Vagina (tissue), 2 donors: ENCODE measurements at regions not wholly inside any gene's neighbourhood (a gene's known extent, or its start where the extent isn't known, plus 50 kb on each side); places are given as distances from the start of the nearest gene placed in this dataset.

Source experiments
- DNase-seq, 2 donors: peaks; one replicate each; pipeline ENCODE4 v3.0.0-alpha.2; 2017; ENCODE audit errors: extremely low spot score in 2 of 2
- H3K27ac ChIP-seq: fragments of 200-600 bp; sonication (generic); one replicate; pipeline ENCODE4 v1.5.1; 2019
- H3K27me3 ChIP-seq: fragments of 200-600 bp; sonication (generic); one replicate; pipeline ENCODE4 v1.5.1; 2019
- H3K36me3 ChIP-seq, 2 donors: fragments of 200-600 bp; sonication (generic); one replicate each; pipeline ENCODE4 v1.5.1; 2017 to 2019
- H3K4me1 ChIP-seq: fragments of 200-600 bp; sonication (generic); one replicate; pipeline ENCODE4 v1.5.1; 2019
- H3K4me3 ChIP-seq, 2 donors: fragments of 200-600 bp; sonication (generic); 1 replicate in 1 of 2; 2 replicates in 1 of 2; pipeline ENCODE4 v1.5.1; 2016 to 2019
- H3K9me3 ChIP-seq: fragments of 200-600 bp; sonication (generic); one replicate; pipeline ENCODE4 v1.5.1; 2019
- POLR2A ChIP-seq, 2 donors: fragments of 450-650 bp; IDR thresholded peaks; one replicate each; pipeline ENCODE4 v1.6.1; 2017; ENCODE audit warnings: antibody characterized with exemption in 2 of 2, mild to moderate bottlenecking in 2 of 2, moderate library complexity in 2 of 2
- POLR2AphosphoS5 ChIP-seq, 2 donors: sonication (generic); formaldehyde crosslinking; IDR thresholded peaks; one replicate each; pipeline ENCODE4 v1.9.0; 2017; ENCODE audit warnings: antibody characterized with exemption in 2 of 2, mild to moderate bottlenecking in 2 of 2, low read depth in 1 of 2; ENCODE audit not compliant: insufficient read depth in 1 of 2
- intact Hi-C: fragments of 100-400 bp; cut with DNase I; formaldehyde crosslinking; loops from one replicate; pipeline ENCODE4 v1.15.1; 2023
- TF ChIP-seq, protein P1 (sequence below), 3 experiments: fragments of 450-650 bp in 2 of 3; fragments of 200-600 bp in 1 of 3; sonication (generic) in 1 of 3; IDR thresholded peaks; one replicate each; pipeline ENCODE4 v1.5.1; 2017 to 2019; ENCODE audit warnings: antibody characterized with exemption in 3 of 3, mild to moderate bottlenecking in 2 of 3, moderate library complexity in 2 of 3

GRCh38 chr3:5523125-5523524 lies 335.6 kb downstream of the EDEM1 start:
- no peaks in the 10 kb centered on the region for H3K4me1 ChIP-seq
- H3K4me3 ChIP-seq = no peak overlapping the region
- H3K9me3 ChIP-seq = no peaks in the 10 kb centered on the region
- no peaks in the 10 kb centered on the region for H3K27me3 ChIP-seq
- no peak for DNase-seq
- H3K27ac ChIP-seq = no peak overlapping the region
- intact Hi-C loops = no loop called here
- TF ChIP-seq POLR2AphosphoS5 (IDR thresholded peaks at IDR 0.05; ENCODE audit: insufficient read depth in 1 of 2, low read depth in 1 of 2) (no peak), POLR2A (IDR thresholded peaks at IDR 0.05) (no peak)
- TF ChIP-seq, protein P1, sequence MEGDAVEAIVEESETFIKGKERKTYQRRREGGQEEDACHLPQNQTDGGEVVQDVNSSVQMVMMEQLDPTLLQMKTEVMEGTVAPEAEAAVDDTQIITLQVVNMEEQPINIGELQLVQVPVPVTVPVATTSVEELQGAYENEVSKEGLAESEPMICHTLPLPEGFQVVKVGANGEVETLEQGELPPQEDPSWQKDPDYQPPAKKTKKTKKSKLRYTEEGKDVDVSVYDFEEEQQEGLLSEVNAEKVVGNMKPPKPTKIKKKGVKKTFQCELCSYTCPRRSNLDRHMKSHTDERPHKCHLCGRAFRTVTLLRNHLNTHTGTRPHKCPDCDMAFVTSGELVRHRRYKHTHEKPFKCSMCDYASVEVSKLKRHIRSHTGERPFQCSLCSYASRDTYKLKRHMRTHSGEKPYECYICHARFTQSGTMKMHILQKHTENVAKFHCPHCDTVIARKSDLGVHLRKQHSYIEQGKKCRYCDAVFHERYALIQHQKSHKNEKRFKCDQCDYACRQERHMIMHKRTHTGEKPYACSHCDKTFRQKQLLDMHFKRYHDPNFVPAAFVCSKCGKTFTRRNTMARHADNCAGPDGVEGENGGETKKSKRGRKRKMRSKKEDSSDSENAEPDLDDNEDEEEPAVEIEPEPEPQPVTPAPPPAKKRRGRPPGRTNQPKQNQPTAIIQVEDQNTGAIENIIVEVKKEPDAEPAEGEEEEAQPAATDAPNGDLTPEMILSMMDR (IDR thresholded peaks at IDR 0.05) = no peak
- no peaks in the 10 kb centered on the region for H3K36me3 ChIP-seq

- Histone ChIP-seq H3K4me1 (no peaks in the 10 kb centered on the region), H3K9me3 (no peaks in the 10 kb centered on the region), H3K27me3 (no peaks in the 10 kb centered on the region), H3K27ac (no peak overlapping the region), H3K4me3 (no peak overlapping the region), H3K36me3 (no peaks in the 10 kb centered on the region)
- DNase-seq = no peak
- TF ChIP-seq POLR2AphosphoS5 (IDR thresholded peaks at IDR 0.05; ENCODE audit: insufficient read depth in 1 of 2, low read depth in 1 of 2) (no peak), POLR2A (IDR thresholded peaks at IDR 0.05) (no peak)
- TF ChIP-seq, protein P1 (IDR thresholded peaks at IDR 0.05) = no peak
- intact Hi-C loops = no loop called here
Measured at GRCh38 chr3:5531039-5531438, 343.5 kb downstream of the EDEM1 start.

DNA sequence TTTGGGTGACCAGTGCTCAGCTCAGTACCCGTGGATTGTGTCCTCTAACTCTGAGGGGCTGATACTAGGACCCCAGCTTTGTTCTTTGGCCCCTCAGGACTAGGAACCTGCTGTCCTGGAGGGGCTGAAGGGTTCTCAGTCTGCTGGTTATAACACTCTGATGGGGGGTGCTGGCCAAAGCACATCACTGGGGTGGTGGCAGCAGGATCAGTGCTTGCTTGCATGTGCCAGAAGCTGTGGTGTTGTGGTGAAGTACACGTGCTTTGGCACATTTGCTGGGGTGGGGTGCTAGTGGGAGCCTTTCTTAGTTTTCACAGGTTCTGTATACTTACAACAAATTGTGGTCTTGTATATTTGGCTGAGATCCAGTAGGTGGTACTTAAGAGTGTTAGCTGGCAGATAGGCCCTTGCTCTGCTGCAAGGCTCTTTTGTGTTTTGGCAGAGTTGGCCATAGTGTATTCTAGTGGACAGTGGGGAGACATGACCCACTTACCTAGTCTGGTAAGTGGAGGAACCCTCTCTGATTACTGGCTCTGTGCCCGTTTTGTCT lies 344.3 kb downstream of the EDEM1 start:
- no peaks in the 10 kb centered on the region for H3K9me3 ChIP-seq
- TF ChIP-seq, protein P1 (IDR thresholded peaks at IDR 0.05) = no peak
- no peak for TF ChIP-seq POLR2AphosphoS5 (IDR thresholded peaks at IDR 0.05; ENCODE audit: insufficient read depth in 1 of 2, low read depth in 1 of 2)
- TF ChIP-seq POLR2A (IDR thresholded peaks at IDR 0.05) = no peak
- no peaks in the 10 kb centered on the region for H3K36me3 ChIP-seq
- no peaks in the 10 kb centered on the region for H3K27me3 ChIP-seq
- no peak for DNase-seq
- intact Hi-C loops = no loop called here
- no peak overlapping the region for H3K27ac ChIP-seq
- no peak overlapping the region for H3K4me3 ChIP-seq
- no peaks in the 10 kb centered on the region for H3K4me1 ChIP-seq

DNA sequence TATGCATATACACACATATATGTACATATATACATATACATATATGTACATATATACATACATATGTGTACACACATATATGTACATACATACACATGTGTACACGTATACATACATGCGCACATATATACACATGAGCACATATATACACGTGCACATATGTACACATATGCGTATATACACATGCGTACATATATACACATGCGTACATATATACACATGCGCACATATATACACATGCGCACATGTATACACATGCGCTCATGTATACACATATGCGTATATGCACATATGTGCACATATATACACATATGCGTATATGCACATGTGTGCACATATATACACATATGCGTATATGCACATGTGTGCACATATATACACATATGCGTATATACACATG lies 353.0 kb downstream of the EDEM1 start:
- H3K4me3 ChIP-seq = no peak overlapping the region
- H3K27ac ChIP-seq = no peak overlapping the region
- H3K27me3 ChIP-seq = no peaks in the 10 kb centered on the region
- TF ChIP-seq, protein P1 (IDR thresholded peaks at IDR 0.05) = no peak
- no peak for TF ChIP-seq POLR2A (IDR thresholded peaks at IDR 0.05)
- H3K4me1 ChIP-seq = no peaks in the 10 kb centered on the region
- H3K36me3 ChIP-seq = no peaks in the 10 kb centered on the region
- no peak for DNase-seq
- intact Hi-C loops = no loop called here
- H3K9me3 ChIP-seq = no peaks in the 10 kb centered on the region

DNA sequence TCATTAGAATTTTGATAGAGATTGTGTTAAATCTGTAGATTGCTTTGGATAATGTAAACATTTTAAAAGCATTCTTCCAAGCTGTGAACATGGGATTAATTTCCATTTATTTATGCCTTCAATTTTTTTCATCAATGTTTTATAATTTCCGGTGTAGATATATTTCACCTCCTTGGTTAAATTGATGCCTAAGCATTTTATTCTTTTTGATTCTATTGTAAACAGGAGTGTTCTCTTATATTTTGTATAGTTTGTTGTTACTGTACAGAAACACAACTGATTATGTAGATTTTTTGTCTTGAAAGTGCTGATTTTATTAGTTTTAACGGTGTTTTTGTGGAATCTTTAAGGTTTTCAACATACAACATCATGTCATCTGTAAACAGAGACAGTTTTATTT lies 355.0 kb downstream of the EDEM1 start:
- TF ChIP-seq, protein P1 (IDR thresholded peaks at IDR 0.05) = no peak
- TF ChIP-seq POLR2AphosphoS5 (IDR thresholded peaks at IDR 0.05; ENCODE audit: insufficient read depth in 1 of 2, low read depth in 1 of 2) (no peak), POLR2A (IDR thresholded peaks at IDR 0.05) (no peak)
- Histone ChIP-seq H3K27me3 (no peaks in the 10 kb centered on the region), H3K27ac (no peak overlapping the region), H3K4me1 (no peaks in the 10 kb centered on the region), H3K36me3 (no peaks in the 10 kb centered on the region), H3K9me3 (no peaks in the 10 kb centered on the region), H3K4me3 (no peak overlapping the region)
- DNase-seq = no peak
- intact Hi-C loops = no loop called here
